SK-N-SH treated with all-trans-retinoic acid at 6 μM for 48 hours (cell line): ENCODE measurements at regions not wholly inside any gene's neighbourhood (a gene's known extent, or its start where the extent isn't known, plus 50 kb on each side); places are given as distances from the start of the nearest gene placed in this dataset.

Experiments used
- ARNTL ChIP-seq: fragments of 450-650 bp; formaldehyde crosslinking; IDR thresholded peaks from 2 replicates; pipeline ENCODE4 v1.5.0; 2020; ENCODE audit warnings: low read depth, mild to moderate bottlenecking, moderate library complexity, borderline replicate concordance
- BACH2 ChIP-seq: fragments of 250-450 bp; sonication (Bioruptor Pico); IDR thresholded peaks from 2 replicates; pipeline ENCODE4 v1.9.0; 2021; ENCODE audit warnings: mild to moderate bottlenecking, borderline replicate concordance
- ESRRG ChIP-seq: fragments of 250-450 bp; sonication (Bioruptor Pico); IDR thresholded peaks from 2 replicates; pipeline ENCODE4 v1.6.1; 2021; ENCODE audit warnings: mild to moderate bottlenecking
- GLIS3 ChIP-seq: fragments of 250-450 bp; sonication (Bioruptor Pico); IDR thresholded peaks from 2 replicates; pipeline ENCODE4 v1.5.0; 2020; ENCODE audit warnings: mild to moderate bottlenecking, moderate library complexity
- ISL1 ChIP-seq: fragments of 250-450 bp; sonication (Bioruptor Pico); IDR thresholded peaks from 2 replicates; pipeline ENCODE4 v2.1.2; 2022; ENCODE audit warnings: mild to moderate bottlenecking, moderate library complexity
- PPARA ChIP-seq: fragments of 250-450 bp; sonication (Bioruptor Pico); IDR thresholded peaks from 2 replicates; pipeline ENCODE4 v1.5.0; 2020; ENCODE audit warnings: mild to moderate bottlenecking, borderline replicate concordance
- SNAI2 ChIP-seq: fragments of 250-450 bp; sonication (Bioruptor Pico); IDR thresholded peaks from 2 replicates; pipeline ENCODE4 v1.5.0; 2020; ENCODE audit warnings: mild to moderate bottlenecking, moderate library complexity
- TOX ChIP-seq: fragments of 250-450 bp; sonication (Bioruptor Pico); IDR thresholded peaks from 2 replicates; pipeline ENCODE4 v1.8.0; 2021; ENCODE audit warnings: mild to moderate bottlenecking, moderate library complexity, borderline replicate concordance
- ZNF565 ChIP-seq: fragments of 450-650 bp; formaldehyde crosslinking; conservative IDR thresholded peaks from 2 replicates; pipeline ENCODE4 v1.5.0; 2020; ENCODE audit warnings: low read depth, mild to moderate bottlenecking, moderate library complexity
- ZNF70 ChIP-seq: fragments of 450-650 bp; formaldehyde crosslinking; IDR thresholded peaks from 2 replicates; pipeline ENCODE4 v1.5.0; 2020; ENCODE audit warnings: mild to moderate bottlenecking, moderate library complexity
- ZNF8 ChIP-seq: fragments of 450-650 bp; formaldehyde crosslinking; IDR thresholded peaks from 2 replicates; pipeline ENCODE4 v1.5.0; 2020; ENCODE audit warnings: mild to moderate bottlenecking, moderate library complexity
- TF ChIP-seq, protein P1 (sequence below): fragments of 250-450 bp; sonication (Bioruptor Pico); IDR thresholded peaks from 2 replicates; pipeline ENCODE4 v1.8.0; 2020; ENCODE audit warnings: mild to moderate bottlenecking, moderate library complexity, borderline replicate concordance
- TF ChIP-seq, protein P2 (sequence below): fragments of 250-450 bp; sonication (Bioruptor Pico); IDR thresholded peaks from 2 replicates; pipeline ENCODE4 v1.8.0; 2021; ENCODE audit warnings: low read depth, mild to moderate bottlenecking, moderate library complexity, borderline replicate concordance
- TF ChIP-seq, protein P3 (sequence below): fragments of 250-450 bp; sonication (Bioruptor Pico); IDR thresholded peaks from 2 replicates; pipeline ENCODE4 v1.5.1; 2020; ENCODE audit warnings: low read depth, mild to moderate bottlenecking, moderate library complexity

DNA sequence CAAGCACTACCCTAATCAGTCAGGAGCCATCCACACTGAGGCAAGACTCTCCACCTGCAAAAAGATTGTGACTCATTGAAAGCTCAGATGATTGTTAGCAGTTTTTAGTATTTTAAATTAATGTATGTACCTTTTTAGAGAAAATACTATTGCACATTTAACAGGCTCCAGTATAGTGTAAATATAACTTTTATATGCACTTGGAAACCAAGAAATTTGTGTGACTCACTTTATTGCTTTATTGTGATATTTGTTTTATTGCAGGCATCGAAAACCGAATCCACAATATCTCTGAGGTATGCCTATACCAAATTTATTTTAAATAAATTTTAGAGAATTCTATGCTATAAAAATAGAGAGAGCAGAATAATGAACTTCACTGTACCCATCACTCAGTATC, 122.0 kb downstream of the TEX36 start:
- TF ChIP-seq ISL1 (CRISPR knock-in tag) (no peak), ARNTL (CRISPR knock-in tag) (no peak), ZNF8 (CRISPR knock-in tag) (no peak), BACH2 (no peak), TOX (CRISPR knock-in tag) (no peak), GLIS3 (CRISPR knock-in tag) (no peak), ZNF70 (CRISPR knock-in tag) (no peak), PPARA (CRISPR knock-in tag) (no peak), SNAI2 (CRISPR knock-in tag) (no peak), ZNF565 (no peak), ESRRG (CRISPR knock-in tag) (no peak)
- TF ChIP-seq, protein P1, sequence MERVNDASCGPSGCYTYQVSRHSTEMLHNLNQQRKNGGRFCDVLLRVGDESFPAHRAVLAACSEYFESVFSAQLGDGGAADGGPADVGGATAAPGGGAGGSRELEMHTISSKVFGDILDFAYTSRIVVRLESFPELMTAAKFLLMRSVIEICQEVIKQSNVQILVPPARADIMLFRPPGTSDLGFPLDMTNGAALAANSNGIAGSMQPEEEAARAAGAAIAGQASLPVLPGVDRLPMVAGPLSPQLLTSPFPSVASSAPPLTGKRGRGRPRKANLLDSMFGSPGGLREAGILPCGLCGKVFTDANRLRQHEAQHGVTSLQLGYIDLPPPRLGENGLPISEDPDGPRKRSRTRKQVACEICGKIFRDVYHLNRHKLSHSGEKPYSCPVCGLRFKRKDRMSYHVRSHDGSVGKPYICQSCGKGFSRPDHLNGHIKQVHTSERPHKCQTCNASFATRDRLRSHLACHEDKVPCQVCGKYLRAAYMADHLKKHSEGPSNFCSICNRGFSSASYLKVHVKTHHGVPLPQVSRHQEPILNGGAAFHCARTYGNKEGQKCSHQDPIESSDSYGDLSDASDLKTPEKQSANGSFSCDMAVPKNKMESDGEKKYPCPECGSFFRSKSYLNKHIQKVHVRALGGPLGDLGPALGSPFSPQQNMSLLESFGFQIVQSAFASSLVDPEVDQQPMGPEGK = no peak
- TF ChIP-seq, protein P2, sequence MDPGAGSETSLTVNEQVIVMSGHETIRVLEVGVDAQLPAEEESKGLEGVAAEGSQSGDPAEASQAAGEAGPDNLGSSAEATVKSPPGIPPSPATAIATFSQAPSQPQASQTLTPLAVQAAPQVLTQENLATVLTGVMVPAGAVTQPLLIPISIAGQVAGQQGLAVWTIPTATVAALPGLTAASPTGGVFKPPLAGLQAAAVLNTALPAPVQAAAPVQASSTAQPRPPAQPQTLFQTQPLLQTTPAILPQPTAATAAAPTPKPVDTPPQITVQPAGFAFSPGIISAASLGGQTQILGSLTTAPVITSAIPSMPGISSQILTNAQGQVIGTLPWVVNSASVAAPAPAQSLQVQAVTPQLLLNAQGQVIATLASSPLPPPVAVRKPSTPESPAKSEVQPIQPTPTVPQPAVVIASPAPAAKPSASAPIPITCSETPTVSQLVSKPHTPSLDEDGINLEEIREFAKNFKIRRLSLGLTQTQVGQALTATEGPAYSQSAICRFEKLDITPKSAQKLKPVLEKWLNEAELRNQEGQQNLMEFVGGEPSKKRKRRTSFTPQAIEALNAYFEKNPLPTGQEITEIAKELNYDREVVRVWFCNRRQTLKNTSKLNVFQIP (CRISPR knock-in tag) = no peak
- TF ChIP-seq, protein P3, sequence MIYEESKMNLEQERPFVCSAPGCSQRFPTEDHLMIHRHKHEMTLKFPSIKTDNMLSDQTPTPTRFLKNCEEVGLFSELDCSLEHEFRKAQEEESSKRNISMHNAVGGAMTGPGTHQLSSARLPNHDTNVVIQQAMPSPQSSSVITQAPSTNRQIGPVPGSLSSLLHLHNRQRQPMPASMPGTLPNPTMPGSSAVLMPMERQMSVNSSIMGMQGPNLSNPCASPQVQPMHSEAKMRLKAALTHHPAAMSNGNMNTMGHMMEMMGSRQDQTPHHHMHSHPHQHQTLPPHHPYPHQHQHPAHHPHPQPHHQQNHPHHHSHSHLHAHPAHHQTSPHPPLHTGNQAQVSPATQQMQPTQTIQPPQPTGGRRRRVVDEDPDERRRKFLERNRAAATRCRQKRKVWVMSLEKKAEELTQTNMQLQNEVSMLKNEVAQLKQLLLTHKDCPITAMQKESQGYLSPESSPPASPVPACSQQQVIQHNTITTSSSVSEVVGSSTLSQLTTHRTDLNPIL (CRISPR knock-in tag) = no peak
